ENCODE measurements at regions not wholly inside any gene's neighbourhood (a gene's known extent, or its start where the extent isn't known, plus 50 kb on each side); places are given as distances from the start of the nearest gene placed in this dataset.

DNA sequence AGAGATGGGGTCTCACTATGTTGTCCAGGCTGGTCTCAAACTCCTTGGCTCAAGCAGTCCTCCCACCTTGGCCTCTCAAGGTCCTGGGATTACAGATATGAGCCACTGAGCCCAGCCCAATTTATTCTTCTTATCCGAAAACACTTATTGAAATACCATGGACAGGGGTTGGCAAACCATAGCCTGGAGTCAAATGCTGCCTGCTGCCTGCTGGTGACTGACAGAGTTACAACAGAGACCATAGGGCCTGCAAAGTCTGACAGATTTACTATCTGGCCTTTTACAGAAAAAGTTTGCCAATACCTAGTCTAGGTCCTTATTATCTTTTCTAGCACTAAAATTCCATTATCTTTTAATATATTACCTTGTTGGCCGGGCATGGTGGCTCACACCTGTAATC is 87.1 kb upstream of the ZNF281 start:
- no peaks in the 10 kb centered on the region for H3K27me3 ChIP-seq (replicated peaks in 1 of 2; ENCODE audit: control insufficient read depth in 2 of 2, extremely low read depth in 1 of 2, insufficient read depth in 2 of 2, low read length in 1 of 2)
- H3K27ac ChIP-seq (ENCODE audit: low read length): no peak overlapping the region
- H3K36me3 ChIP-seq (ENCODE audit: control insufficient read depth in 2 of 2, extremely low read depth in 1 of 2, insufficient read depth in 1 of 2, low read length in 1 of 2): no peaks in the 10 kb centered on the region
- DNase-seq (no peak), ATAC-seq (replicated peaks in 1 of 4) (no peak)
- no peaks in the 10 kb centered on the region for H3K4me1 ChIP-seq (ENCODE audit: control insufficient read depth in 1 of 2, extremely low read depth in 1 of 2, insufficient read depth in 2 of 2, low read length in 2 of 2)
- H3K4me3 ChIP-seq (ENCODE audit: control insufficient read depth in 1 of 2, extremely low read depth in 1 of 2, low read length in 1 of 2): no peak overlapping the region
- ChIA-PET CTCF (no interaction called here), POLR2A (no interaction called here)
- no peaks in the 10 kb centered on the region for H3K9me3 Mint-ChIP-seq
- H3K27ac Mint-ChIP-seq: no peak overlapping the region
- H3K36me3 Mint-ChIP-seq: no peaks in the 10 kb centered on the region
- no peaks in the 10 kb centered on the region for H3K4me1 Mint-ChIP-seq
- no peak overlapping the region for H3K4me3 Mint-ChIP-seq
- WGBS (ENCODE audit: insufficient coverage): 100% methylated on average over 1 of the region's 2 CpGs
- H3K27me3 Mint-ChIP-seq: peaks cover 0 to 6% of the 10 kb centered on the region in 2 donors
- no peaks in the 10 kb centered on the region for H3K9me3 ChIP-seq

DNA sequence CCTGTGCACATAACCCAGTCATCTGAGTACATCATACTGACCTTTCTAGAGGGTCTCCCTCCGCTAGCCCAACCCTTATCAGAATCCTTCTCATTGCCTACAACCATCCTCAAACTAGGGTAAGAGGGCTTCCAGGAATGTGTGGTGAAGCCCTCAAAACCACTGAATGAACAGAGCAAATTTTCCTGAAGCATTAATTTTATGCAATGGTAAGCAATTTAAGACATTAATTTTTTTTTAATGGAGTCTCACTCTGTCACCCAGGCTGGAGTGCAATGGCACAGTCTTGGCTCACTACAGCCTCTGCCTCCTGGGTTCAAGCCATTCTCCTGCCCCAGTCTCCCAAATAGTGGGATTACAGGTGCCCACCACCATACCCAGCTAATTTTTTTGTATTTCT is 86.1 kb upstream of the ZNF281 start:
- no peaks in the 10 kb centered on the region for H3K27me3 ChIP-seq (replicated peaks in 1 of 2; ENCODE audit: control insufficient read depth in 2 of 2, extremely low read depth in 1 of 2, insufficient read depth in 2 of 2, low read length in 1 of 2)
- ChIA-PET CTCF (interaction anchor here in 1 of 2 donors (0.6 kb wide), 1 partner anchor 548 kb away, joined by 3 read pairs; no protein-coding TSS in a partner anchor), POLR2A (no interaction called here)
- H3K27ac Mint-ChIP-seq: no peak overlapping the region
- ATAC-seq (replicated peaks in 1 of 4) (no peak), DNase-seq (no peak)
- H3K27ac ChIP-seq (ENCODE audit: low read length): no peak overlapping the region
- H3K27me3 Mint-ChIP-seq: peaks cover 0 to 6% of the 10 kb centered on the region in 2 donors
- no peaks in the 10 kb centered on the region for H3K4me1 Mint-ChIP-seq
- no CpG with 5 or more reads among the region's 1 CpG for WGBS (ENCODE audit: insufficient coverage)
- H3K4me3 ChIP-seq (ENCODE audit: control insufficient read depth in 1 of 2, extremely low read depth in 1 of 2, low read length in 1 of 2): no peak overlapping the region
- no peaks in the 10 kb centered on the region for H3K4me1 ChIP-seq (ENCODE audit: control insufficient read depth in 1 of 2, extremely low read depth in 1 of 2, insufficient read depth in 2 of 2, low read length in 2 of 2)
- no peaks in the 10 kb centered on the region for H3K36me3 ChIP-seq (ENCODE audit: control insufficient read depth in 2 of 2, extremely low read depth in 1 of 2, insufficient read depth in 1 of 2, low read length in 1 of 2)
- no peaks in the 10 kb centered on the region for H3K36me3 Mint-ChIP-seq
- H3K4me3 Mint-ChIP-seq: no peak overlapping the region
- no peaks in the 10 kb centered on the region for H3K9me3 ChIP-seq
- no peaks in the 10 kb centered on the region for H3K9me3 Mint-ChIP-seq

DNA sequence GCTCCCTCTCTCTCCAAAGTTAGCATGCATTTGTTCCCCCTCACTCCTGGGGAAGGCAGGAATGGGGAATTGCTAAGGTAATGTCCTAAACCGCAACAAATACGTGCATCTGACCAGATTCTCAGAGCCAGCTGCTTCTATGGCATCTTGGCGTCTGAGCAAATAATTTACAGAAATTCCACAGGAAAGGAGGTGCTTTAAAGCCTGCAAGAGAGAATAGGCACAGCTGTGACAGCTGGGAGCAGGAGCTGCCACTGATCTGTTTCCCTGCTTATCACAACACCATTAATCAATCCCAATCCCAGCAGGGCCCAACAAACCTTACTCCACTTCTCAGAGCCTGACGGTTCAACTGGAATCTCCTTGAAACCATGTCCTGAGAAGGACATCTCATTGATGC is 83.5 kb upstream of the ZNF281 start:
- CTCF ChIA-PET: interaction anchor here (0.6 to 1.6 kb wide), 2 partner anchors 9 to 395 kb away, joined by 3 to 5 read pairs; no protein-coding TSS in a partner anchor
- Histone ChIP-seq H3K4me3 (ENCODE audit: control insufficient read depth in 1 of 2, extremely low read depth in 1 of 2, low read length in 1 of 2) (no peak overlapping the region), H3K27me3 (replicated peaks in 1 of 2; ENCODE audit: control insufficient read depth in 2 of 2, extremely low read depth in 1 of 2, insufficient read depth in 2 of 2, low read length in 1 of 2) (no peaks in the 10 kb centered on the region), H3K36me3 (ENCODE audit: control insufficient read depth in 2 of 2, extremely low read depth in 1 of 2, insufficient read depth in 1 of 2, low read length in 1 of 2) (no peaks in the 10 kb centered on the region), H3K9me3 (no peaks in the 10 kb centered on the region), H3K27ac (ENCODE audit: low read length) (no peak overlapping the region), H3K4me1 (ENCODE audit: control insufficient read depth in 1 of 2, extremely low read depth in 1 of 2, insufficient read depth in 2 of 2, low read length in 2 of 2) (no peaks in the 10 kb centered on the region)
- no peak overlapping the region for H3K4me3 Mint-ChIP-seq
- H3K9me3 Mint-ChIP-seq: no peaks in the 10 kb centered on the region
- 84% methylated on average over 3 of the region's 4 CpGs for WGBS (ENCODE audit: insufficient coverage)
- peaks cover 0 to 2% (median under 1%) of the 10 kb centered on the region in 3 donors for H3K4me1 Mint-ChIP-seq
- no peak overlapping the region for H3K27ac Mint-ChIP-seq
- POLR2A ChIA-PET: no interaction called here
- ATAC-seq (replicated peaks in 1 of 4) (no peak), DNase-seq (no peak)
- no peaks in the 10 kb centered on the region for H3K36me3 Mint-ChIP-seq
- H3K27me3 Mint-ChIP-seq: peaks cover 0 to 12% of the 10 kb centered on the region in 2 donors

DNA sequence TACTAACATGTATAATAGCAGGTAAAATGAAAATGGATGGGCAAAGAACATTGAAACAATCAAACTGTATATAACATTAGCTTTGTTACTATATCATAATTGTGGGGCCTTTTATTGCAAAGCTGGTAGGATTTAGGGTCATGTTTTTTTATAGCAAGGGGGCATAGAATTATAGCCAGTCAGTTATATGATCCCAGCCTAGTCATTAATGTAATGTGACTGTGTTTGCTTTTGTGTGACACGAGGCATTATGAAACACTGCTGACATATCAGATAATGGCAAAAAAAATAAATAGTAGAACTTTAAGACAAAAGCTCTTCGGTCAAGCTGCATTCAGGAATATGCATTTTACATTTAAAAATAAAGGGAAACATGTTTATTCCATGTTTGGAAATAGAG is 81.3 kb upstream of the ZNF281 start:
- H3K9me3 ChIP-seq: no peaks in the 10 kb centered on the region
- no CpG with 5 or more reads among the region's 2 CpGs for WGBS (ENCODE audit: insufficient coverage)
- ChIA-PET POLR2A (no interaction called here), CTCF (interaction anchor here (0.7 to 1.4 kb wide), 4 partner anchors 18 to 806 kb away, joined by 3 to 5 read pairs (median 3); no protein-coding TSS in a partner anchor)
- H3K27ac ChIP-seq (ENCODE audit: low read length): no peak overlapping the region
- no peaks in the 10 kb centered on the region for H3K4me1 ChIP-seq (ENCODE audit: control insufficient read depth in 1 of 2, extremely low read depth in 1 of 2, insufficient read depth in 2 of 2, low read length in 2 of 2)
- Mint-ChIP-seq H3K27me3 (peaks cover 0 to 14% of the 10 kb centered on the region in 2 donors), H3K4me3 (no peak overlapping the region), H3K4me1 (peaks cover 0 to 3% (median 2%) of the 10 kb centered on the region in 3 donors), H3K36me3 (no peaks in the 10 kb centered on the region), H3K9me3 (no peaks in the 10 kb centered on the region), H3K27ac (no peak overlapping the region)
- no peaks in the 10 kb centered on the region for H3K36me3 ChIP-seq (ENCODE audit: control insufficient read depth in 2 of 2, extremely low read depth in 1 of 2, insufficient read depth in 1 of 2, low read length in 1 of 2)
- DNase-seq: no peak
- H3K4me3 ChIP-seq (ENCODE audit: control insufficient read depth in 1 of 2, extremely low read depth in 1 of 2, low read length in 1 of 2): no peak overlapping the region
- no peak for ATAC-seq (replicated peaks in 1 of 4)
- H3K27me3 ChIP-seq (replicated peaks in 1 of 2; ENCODE audit: control insufficient read depth in 2 of 2, extremely low read depth in 1 of 2, insufficient read depth in 2 of 2, low read length in 1 of 2): no peaks in the 10 kb centered on the region

DNA sequence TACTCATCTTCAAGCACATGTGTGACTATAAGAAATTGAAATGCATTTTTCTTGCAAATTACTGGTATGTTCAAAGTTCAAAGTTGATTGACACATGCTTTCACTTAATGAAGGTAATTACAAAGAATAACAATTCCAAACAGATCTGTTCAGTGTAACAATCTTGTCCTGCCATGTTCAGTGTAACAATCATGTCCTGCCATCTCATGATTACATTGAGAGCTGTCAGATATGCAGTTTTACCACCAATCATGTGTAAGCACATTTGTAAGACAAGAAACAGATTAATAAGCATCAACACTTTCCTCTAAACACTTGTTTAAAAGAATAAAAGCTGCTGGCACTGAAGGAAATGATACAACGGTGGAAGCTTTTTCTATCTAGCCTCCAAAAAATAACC is 80.3 kb upstream of the ZNF281 start:
- ATAC-seq (replicated peaks in 1 of 4) (no peak), DNase-seq (no peak)
- Histone ChIP-seq H3K4me3 (ENCODE audit: control insufficient read depth in 1 of 2, extremely low read depth in 1 of 2, low read length in 1 of 2) (no peak overlapping the region), H3K9me3 (no peaks in the 10 kb centered on the region), H3K27ac (ENCODE audit: low read length) (no peak overlapping the region), H3K4me1 (ENCODE audit: control insufficient read depth in 1 of 2, extremely low read depth in 1 of 2, insufficient read depth in 2 of 2, low read length in 2 of 2) (no peaks in the 10 kb centered on the region), H3K36me3 (ENCODE audit: control insufficient read depth in 2 of 2, extremely low read depth in 1 of 2, insufficient read depth in 1 of 2, low read length in 1 of 2) (no peaks in the 10 kb centered on the region), H3K27me3 (replicated peaks in 1 of 2; ENCODE audit: control insufficient read depth in 2 of 2, extremely low read depth in 1 of 2, insufficient read depth in 2 of 2, low read length in 1 of 2) (no peaks in the 10 kb centered on the region)
- H3K27ac Mint-ChIP-seq: no peak overlapping the region
- ChIA-PET CTCF (interaction anchor here (0.6 to 1.4 kb wide), 5 partner anchors 13 to 803 kb away, joined by 3 to 5 read pairs (median 3); no protein-coding TSS in a partner anchor), POLR2A (no interaction called here)
- no peaks in the 10 kb centered on the region for H3K36me3 Mint-ChIP-seq
- H3K27me3 Mint-ChIP-seq: peaks cover 0 to 14% of the 10 kb centered on the region in 2 donors
- peaks cover 0 to 3% (median 2%) of the 10 kb centered on the region in 3 donors for H3K4me1 Mint-ChIP-seq
- H3K9me3 Mint-ChIP-seq: no peaks in the 10 kb centered on the region
- H3K4me3 Mint-ChIP-seq: no peak overlapping the region
- no CpG with 5 or more reads among the region's 1 CpG for WGBS (ENCODE audit: insufficient coverage)

DNA sequence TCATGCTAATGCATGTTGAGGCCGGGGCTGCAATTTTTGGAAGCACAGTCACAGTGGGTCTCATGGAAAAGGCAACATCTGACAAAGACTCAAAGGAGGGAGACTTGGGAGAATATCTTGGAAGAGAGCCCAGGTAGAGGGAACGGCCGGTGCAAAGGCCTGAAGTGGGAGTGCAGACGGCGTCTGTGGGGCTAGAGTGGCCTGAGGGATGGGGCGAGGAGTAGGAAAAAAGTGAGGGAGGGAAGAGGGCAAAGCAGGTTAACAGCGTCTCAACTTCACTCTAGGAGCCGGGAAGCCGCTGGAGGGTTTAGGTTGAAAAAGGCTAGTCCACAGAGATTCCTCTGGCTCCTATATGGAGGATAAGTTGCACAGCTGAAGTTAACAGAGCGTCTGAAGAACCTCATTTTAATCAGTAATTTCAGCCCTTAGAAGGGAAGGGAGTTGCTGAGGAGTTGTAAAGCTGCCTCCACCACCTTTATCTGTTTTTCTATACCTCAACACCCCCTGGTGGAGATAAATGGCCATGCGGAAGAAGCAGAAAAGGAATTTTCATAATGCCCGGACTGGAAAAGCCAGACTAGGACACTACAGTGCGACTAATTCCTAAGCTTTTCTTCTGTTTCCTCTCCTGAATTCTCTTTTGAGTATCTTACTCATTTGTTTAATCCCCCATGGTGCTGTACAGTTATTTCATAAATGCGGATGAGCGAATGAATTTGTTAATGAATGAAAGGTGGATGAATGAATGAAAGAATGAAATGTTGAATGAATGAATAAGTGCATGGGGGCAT is 78.7 kb upstream of the ZNF281 start:
- peak in 26 of 35 experiments; percentile 3 to 66 (median 24) for DNase-seq
- H3K4me1 Mint-ChIP-seq: peaks cover 0 to 5% (median 5%) of the 10 kb centered on the region in 3 donors
- H3K36me3 Mint-ChIP-seq: no peaks in the 10 kb centered on the region
- ChIA-PET POLR2A (no interaction called here), CTCF (interaction anchor here (0.6 to 1.6 kb wide), 4 partner anchors 9 to 804 kb away, joined by 3 to 6 read pairs (median 4); no protein-coding TSS in a partner anchor)
- ATAC-seq (replicated peaks in 1 of 4): peak in 3 of 4 experiments; percentile 42 to 66 (median 47)
- peaks cover 0 to 14% of the 10 kb centered on the region in 2 donors for H3K27me3 Mint-ChIP-seq
- H3K36me3 ChIP-seq (ENCODE audit: control insufficient read depth in 2 of 2, extremely low read depth in 1 of 2, insufficient read depth in 1 of 2, low read length in 1 of 2): no peaks in the 10 kb centered on the region
- H3K9me3 ChIP-seq: no peaks in the 10 kb centered on the region
- peak overlapping the region in 1 of 2 donors; percentile 74 for H3K27ac Mint-ChIP-seq
- no peak overlapping the region for H3K4me3 Mint-ChIP-seq
- H3K4me3 ChIP-seq (ENCODE audit: control insufficient read depth in 1 of 2, extremely low read depth in 1 of 2, low read length in 1 of 2): no peak overlapping the region
- 45% methylated on average over 8 of the region's 15 CpGs for WGBS (ENCODE audit: insufficient coverage)
- H3K4me1 ChIP-seq (ENCODE audit: control insufficient read depth in 1 of 2, extremely low read depth in 1 of 2, insufficient read depth in 2 of 2, low read length in 2 of 2): no peaks in the 10 kb centered on the region
- no peak overlapping the region for H3K27ac ChIP-seq (ENCODE audit: low read length)
- no peaks in the 10 kb centered on the region for H3K9me3 Mint-ChIP-seq
- H3K27me3 ChIP-seq (replicated peaks in 1 of 2; ENCODE audit: control insufficient read depth in 2 of 2, extremely low read depth in 1 of 2, insufficient read depth in 2 of 2, low read length in 1 of 2): no peaks in the 10 kb centered on the region

All from T-cell (primary cell).